HG03457 (cell line): ENCODE measurements at regions not wholly inside any gene's neighbourhood (a gene's known extent, or its start where the extent isn't known, plus 50 kb on each side); places are given as distances from the start of the nearest gene placed in this dataset.

Source experiments
- ATAC-seq: cut with Tn5 transposase; IDR thresholded peaks from one replicate; pipeline ENCODE4 v1.9.1; 2021; ENCODE audit warnings: moderate number of reproducible peaks; ENCODE audit not compliant: unreplicated experiment

DNA sequence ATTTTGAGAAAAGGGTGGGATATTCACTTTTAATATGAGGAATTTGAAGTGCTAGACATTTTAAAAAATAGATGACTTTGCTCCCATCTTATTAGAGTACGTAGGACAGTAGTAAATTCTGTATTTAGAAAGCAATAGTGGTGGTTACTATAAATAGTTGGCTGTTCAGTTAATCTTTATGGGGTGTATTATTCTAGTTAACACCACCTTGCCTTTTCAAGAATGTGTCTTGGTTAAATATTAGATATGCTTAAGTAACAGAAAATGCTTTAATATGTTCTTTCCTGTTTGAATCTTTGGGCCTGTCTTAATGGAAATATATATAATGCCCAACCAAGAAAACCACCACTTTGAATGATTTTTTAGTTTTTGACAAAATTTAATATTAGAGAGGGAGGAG is 608.7 kb upstream of the FAM174A start:
- peak; percentile 73 for ATAC-seq

DNA sequence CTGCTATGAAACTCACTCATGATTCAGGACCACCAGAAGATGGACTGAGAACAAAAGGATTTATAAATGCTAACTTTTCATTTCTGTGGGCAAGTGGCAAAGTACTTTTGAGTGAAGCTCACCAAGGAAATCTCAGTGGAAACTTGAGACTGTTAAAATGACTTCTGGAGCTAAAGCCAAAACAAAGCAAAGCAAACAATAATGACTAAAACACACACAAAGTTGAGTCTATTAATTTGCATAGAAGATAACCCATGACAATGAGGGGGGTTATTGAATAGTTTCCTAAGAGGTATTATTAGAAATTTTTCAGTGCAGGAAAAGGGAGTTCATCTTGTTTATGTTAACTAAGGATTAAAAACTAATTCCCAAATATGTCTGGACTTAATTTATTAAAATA is 612.8 kb upstream of the FAM174A start:
- ATAC-seq, result no peak

- ATAC-seq, result no peak
Observed at GRCh38 chr5:99911971-99912370, 623.2 kb upstream of the FAM174A start.

- ATAC-seq, result no peak
Observed at GRCh38 chr5:99906776-99907175, 628.4 kb upstream of the FAM174A start.

DNA sequence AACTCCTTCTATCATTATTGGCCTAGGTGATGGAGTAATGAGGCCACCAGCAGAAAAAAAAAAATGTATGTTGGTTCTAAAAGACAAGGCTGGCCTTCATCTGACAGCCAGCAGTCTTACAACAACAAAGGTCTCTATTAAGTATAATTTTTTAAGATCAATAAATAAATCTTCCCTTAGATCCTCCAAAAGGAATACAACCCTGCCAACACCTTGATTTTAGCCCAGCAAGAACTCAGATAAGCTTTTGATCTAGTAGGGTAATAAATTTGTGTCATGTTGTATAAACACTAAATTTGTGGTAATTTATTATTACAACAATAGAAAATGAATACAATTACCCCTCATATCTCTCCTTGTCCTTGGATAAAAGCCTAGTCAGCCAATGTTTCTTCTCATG is 633.2 kb upstream of the FAM174A start:
- ATAC-seq, result no peak

GRCh38 chr5:99900302-99900852 is 634.8 kb upstream of the FAM174A start:
- no peak for ATAC-seq

DNA sequence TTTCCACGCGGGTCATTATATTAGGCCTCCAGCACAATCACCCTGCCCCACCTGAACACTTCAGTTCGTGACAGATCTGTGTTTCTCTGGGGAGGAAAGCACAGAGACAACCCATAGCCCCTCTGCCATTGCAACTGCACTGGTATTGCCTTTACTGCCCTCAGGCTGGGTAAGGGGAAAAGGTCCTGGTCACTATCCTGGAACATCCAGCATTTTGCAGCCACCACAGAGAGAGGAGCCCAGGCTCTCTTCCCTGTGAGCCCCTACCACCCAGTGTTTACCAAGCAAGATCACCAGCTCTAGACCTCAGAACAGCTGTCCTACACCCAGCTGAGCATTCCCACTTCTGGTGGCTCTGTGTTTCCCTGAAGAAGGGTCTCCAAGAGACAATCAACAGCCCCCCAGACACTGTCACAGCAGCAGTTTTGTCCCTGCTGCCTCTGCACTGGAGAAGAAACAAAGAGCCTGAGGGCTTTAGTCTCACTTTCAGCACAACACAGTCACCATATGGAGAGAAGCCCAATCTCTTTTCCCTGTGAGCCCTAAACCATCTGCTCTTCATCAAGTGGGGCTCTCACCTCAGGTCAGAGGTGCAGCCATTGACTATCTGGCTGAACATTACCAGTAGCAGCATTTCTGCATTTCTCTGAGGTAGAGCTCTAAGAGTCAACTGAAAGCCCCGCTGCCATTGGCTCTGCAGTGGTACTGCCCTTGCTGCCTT is 655.2 kb upstream of the FAM174A start:
- ATAC-seq, result no peak

DNA sequence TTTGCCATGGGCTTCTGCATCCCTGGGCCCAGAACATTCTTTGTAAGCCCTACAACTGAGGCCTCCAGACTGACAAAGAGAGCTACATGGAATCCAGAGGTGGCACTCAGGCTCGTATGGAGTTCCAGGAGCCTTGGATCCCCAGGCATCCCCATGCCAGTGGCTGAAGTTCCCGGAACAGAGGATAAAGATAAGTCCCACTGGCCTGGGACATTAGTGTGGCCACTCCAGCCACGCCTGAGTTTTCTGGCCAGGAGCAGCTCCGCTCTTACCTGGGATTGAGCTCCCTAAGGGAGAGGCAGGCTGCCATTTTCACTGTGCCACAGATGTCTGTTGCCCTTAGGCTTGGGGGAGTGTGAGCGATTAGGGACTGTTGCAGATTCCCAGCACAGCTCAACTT is 656.3 kb upstream of the FAM174A start:
- no peak for ATAC-seq

GRCh38 chr5:99866740-99867139 is 668.4 kb upstream of the FAM174A start:
- ATAC-seq, result peak; percentile 71

- ATAC-seq, result no peak
Observed at GRCh38 chr5:99865159-99865558, 670.0 kb upstream of the FAM174A start.

- no peak for ATAC-seq
Observed at GRCh38 chr5:99835791-99836190, 699.4 kb upstream of the FAM174A start.

- ATAC-seq, result no peak
Observed at GRCh38 chr5:99827136-99827535, 708.0 kb upstream of the FAM174A start.

DNA sequence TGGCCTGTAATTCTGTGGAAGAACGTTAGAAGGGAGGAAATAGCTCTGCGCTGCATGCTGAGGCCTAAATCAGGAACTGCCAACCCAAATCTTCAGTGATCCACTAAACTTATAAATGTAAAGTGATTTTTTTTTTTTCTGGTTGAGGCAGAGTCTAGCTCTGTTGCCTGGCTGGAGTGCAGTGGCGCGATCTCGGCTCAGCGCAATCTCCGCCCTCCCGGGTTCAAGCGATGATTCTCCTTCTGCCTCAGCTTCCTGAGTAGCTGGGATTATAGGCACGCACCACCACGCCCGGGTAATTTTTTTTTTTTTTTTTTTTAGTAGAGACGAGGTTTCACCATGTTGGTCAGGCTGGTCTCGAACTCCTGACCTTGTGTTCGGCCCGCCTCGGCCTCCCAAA is 717.4 kb upstream of the FAM174A start:
- ATAC-seq, result no peak

DNA sequence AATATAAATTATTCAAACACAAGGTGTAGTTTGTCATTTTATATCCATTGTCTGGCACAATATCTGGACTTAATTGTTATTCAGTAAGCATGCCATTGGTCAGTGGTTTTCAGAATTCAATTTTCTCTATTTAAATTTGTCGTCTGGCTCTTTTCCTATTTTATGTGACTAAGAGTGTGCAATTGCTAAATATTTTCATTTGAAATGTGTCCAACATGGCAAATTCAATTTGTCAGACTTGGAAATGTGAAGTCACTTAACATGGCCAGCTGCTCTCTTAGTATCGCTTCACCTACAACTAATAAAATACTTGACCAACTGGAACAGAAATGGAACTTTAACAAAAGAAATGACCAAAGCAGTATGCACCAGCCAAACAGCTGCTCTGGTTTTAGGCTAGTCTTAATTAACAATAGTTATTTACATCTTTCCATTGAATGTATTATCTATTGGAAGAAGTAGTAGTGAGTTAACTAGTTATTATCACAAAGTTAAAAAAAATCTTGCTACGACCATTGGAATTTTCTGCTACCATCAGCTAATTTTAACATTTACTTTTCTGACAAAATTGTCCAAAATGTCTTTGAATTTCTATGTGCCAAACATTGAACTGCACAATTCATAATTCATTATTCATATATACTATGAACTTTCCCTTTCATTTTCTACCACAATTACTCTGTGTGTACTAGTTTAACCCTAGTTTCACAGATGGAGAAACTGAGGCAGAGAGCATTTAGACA is 720.7 kb upstream of the FAM174A start:
- no peak for ATAC-seq

DNA sequence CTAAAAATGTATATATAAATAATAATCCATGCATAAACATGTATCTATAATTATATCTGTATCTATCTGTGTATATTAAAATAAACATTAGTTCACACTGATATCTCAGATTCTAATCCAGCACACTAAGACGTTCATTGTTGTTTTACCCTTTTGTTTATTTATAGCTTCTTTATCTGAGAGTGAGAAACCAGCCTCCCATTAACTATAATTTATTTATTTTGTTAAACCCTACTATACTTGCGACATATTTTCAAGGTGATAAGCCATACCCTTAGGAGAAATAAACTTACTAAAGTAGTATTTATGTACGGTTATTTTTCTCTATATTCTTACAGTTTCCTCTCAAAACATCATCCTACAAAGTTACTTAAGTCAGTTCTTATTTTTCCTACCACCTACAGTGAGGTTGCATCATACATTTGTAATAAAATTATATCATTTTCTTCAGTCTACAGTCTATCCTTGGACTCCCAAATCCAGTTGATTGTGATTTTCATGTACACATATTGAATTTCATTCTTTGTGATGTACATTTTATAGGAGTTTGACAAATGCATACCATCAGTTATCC is 726.4 kb upstream of the FAM174A start:
- ATAC-seq, result no peak

GRCh38 chr5:99807346-99807745 is 727.8 kb upstream of the FAM174A start:
- ATAC-seq, result no peak

- ATAC-seq, result no peak
Observed at GRCh38 chr5:99795031-99795430, 740.1 kb upstream of the FAM174A start.

- no peak for ATAC-seq
Observed at GRCh38 chr5:99788482-99788881, 746.7 kb upstream of the FAM174A start.

- ATAC-seq, result no peak
Observed at GRCh38 chr5:99775189-99775588, 760.0 kb upstream of the FAM174A start.

GRCh38 chr5:99773290-99773689 is 761.9 kb upstream of the FAM174A start:
- no peak for ATAC-seq

GRCh38 chr5:99771296-99771695 is 763.9 kb upstream of the FAM174A start:
- ATAC-seq, result no peak

DNA sequence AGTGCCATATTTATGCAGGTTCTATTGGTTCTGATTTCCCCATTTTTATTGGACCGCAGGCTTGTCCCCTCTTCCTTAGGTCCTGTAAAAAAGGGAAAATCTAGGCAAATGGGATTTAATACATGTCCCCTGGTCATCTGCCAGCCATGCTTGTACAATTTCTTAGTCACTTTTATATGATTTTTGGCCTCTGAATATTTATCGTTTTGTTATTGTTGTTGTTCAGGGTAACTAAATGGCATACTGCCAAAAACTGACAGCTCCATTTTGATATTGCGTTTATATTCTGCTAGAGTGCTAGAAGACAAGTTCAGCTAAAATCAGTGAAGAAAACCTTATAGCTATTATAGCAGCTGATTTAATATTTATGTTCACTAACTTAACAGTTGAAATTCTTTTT is 770.2 kb upstream of the FAM174A start:
- no peak for ATAC-seq
